ENCODE measurements at regions not wholly inside any gene's neighbourhood (a gene's known extent, or its start where the extent isn't known, plus 50 kb on each side); places are given as distances from the start of the nearest gene placed in this dataset.

DNA sequence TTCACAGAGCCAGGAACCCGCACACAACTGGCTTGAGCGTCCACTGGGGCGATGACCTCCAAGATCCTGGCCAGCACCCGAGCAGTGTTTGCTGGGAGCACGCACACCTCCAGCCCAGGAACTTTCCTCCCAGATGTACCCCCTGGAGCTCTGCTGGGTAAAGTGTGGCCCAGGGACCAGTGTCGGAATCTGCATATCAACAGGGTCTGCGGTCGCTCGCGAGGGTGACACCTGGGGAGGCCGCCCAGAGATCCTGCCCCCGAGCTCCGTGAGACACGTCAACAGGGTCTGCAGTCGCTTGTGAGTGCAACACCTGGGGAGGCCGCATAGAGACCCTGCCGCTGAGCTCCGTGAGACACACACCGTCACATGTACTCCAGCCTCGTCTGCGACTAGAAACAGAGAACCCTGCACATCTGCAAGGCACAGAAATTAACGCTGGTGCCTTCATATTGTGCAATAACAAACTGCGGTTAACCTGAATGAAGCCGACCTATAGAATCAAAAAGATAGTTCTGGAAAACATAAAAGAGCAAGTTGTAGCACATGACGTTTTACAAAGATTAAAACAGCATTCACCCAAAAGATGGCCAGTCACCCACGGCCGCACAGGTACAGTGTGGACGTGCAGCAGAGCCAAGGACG is 172.4 kb downstream of the BRD1 start:
- H4K20me1 ChIP-seq (ENCODE audit: low read depth, low read length) = no peaks in the 10 kb centered on the region

DNA sequence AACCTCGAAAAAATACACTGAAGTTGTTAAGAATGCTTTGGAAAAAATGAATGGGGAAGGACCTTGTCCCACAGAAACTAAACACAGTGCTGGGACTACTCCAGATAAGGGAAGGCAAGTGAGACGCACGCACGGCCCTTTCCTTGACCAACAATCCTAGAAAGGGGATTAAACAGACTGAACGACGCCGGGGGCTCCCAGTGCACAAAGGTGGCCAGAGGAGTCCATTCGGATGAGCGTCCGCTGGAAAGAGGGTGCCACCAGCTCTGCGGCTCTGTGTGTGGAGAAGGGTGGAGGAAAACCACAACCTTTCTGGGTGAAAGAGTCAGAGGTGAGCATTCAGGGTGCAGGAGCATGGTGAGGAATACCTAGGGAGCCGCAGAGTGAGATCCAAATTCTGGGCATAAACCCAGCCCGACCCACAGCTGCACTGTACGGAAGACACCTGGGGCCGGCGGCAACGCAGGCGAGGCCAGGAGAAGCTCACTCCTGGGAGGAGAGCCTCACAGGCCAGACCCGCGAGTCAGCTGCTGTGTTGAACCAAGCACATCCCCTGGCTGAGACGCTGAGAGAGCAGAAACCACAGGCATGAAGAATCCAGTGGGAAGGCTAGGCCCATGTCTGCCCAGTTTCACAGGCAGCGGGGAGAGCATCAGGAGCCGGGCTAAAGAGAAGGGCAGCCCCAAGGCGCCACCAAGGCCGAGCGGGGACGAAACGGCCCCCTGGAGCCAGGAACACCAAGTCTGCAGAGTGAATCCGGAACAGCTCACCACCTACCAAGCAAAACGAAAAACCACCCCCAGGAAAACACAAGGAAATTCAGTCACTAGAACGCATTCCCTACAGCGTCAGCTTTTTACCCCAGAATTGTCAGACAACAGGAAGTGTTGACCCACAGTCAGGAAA is 177.1 kb downstream of the BRD1 start:
- H3K79me2 ChIP-seq (ENCODE audit: insufficient read depth, low read length) = peaks cover 90% of the 10 kb centered on the region

More for the DNA sequence above, 172.4 kb downstream of the BRD1 start:
- Histone ChIP-seq H2AFZ (ENCODE audit: low read depth, low read length, severe bottlenecking) (no peak overlapping the region), H3K9me2 (replicated peaks; ENCODE audit: insufficient read depth, low read length) (no peaks in the 10 kb centered on the region), H3F3A (ENCODE audit: insufficient read depth) (no peaks in the 10 kb centered on the region), H3K4me3 (ENCODE audit: insufficient read depth, low read length, poor library complexity, severe bottlenecking) (no peak overlapping the region), H3K4me2 (ENCODE audit: low read depth, low read length, poor library complexity, severe bottlenecking) (peak overlapping the region; percentile 67), H3K27ac (ENCODE audit: low read depth, low read length) (no peak overlapping the region), H3K79me2 (ENCODE audit: insufficient read depth, low read length) (peaks cover 61% of the 10 kb centered on the region), H3K9ac (ENCODE audit: low read length) (no peak overlapping the region), H3K36me3 (ENCODE audit: low read length) (no peaks in the 10 kb centered on the region), H3K27me3 (ENCODE audit: low read length) (no peaks in the 10 kb centered on the region), H3K9me3 (ENCODE audit: insufficient read depth, low read length) (no peaks in the 10 kb centered on the region)
- TF ChIP-seq, protein P1, sequence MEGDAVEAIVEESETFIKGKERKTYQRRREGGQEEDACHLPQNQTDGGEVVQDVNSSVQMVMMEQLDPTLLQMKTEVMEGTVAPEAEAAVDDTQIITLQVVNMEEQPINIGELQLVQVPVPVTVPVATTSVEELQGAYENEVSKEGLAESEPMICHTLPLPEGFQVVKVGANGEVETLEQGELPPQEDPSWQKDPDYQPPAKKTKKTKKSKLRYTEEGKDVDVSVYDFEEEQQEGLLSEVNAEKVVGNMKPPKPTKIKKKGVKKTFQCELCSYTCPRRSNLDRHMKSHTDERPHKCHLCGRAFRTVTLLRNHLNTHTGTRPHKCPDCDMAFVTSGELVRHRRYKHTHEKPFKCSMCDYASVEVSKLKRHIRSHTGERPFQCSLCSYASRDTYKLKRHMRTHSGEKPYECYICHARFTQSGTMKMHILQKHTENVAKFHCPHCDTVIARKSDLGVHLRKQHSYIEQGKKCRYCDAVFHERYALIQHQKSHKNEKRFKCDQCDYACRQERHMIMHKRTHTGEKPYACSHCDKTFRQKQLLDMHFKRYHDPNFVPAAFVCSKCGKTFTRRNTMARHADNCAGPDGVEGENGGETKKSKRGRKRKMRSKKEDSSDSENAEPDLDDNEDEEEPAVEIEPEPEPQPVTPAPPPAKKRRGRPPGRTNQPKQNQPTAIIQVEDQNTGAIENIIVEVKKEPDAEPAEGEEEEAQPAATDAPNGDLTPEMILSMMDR (IDR thresholded peaks at IDR 0.05; ENCODE audit: insufficient read depth, low read length, poor library complexity, severe bottlenecking) = no peak
- no peak for TF ChIP-seq EZH2phosphoT487 (conservative IDR thresholded peaks at IDR 0.05; ENCODE audit: low read length)

DNA sequence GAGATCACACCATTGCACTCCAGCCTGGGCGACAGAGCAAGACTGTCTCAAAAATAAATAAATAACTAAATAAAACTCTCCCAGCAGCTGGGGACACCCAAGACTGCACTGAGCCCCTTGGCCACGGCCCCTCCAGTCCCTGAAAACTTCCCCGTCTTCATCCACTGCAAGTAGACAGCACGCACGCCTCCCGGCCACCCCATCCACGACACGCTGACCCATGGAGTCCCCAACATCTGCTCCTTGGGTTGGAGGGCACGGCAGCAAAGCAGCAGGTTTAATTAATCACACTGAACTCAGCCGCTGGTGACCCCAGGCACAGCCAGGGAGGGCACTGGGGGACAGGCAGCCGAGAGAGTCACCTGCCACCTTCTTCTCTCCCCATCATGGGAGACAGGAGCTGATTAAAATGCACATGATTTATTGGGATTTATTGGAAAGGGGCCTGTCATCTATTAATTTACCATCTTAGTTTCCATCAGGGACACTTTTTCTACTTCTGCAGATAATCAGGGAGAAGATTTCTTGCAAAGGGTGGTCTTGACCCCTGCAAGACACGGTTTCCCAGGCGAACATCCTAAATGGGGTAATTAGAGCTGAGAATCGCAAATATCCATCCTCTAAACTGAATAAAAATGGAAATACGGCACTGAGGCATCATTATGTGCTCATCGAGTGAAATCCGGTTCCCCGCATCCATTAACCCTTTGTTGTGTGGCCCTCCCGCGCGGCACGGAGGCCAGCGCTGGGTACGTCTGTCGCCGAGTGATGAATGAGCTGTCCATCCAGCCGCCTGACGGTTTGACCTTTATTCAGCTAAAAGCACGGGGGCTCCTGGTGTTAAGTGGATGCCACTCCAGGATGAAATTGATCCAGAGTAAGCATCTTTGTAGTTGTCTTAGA is 178.3 kb downstream of the BRD1 start:
- H3K4me2 ChIP-seq (ENCODE audit: low read depth, low read length, poor library complexity, severe bottlenecking) = no peak overlapping the region
- peaks cover 85% of the 10 kb centered on the region for H3K79me2 ChIP-seq (ENCODE audit: insufficient read depth, low read length)
- no peak overlapping the region for H3K4me3 ChIP-seq (ENCODE audit: insufficient read depth, low read length, poor library complexity, severe bottlenecking)
- TF ChIP-seq, protein P1 (IDR thresholded peaks at IDR 0.05; ENCODE audit: insufficient read depth, low read length, poor library complexity, severe bottlenecking) = no peak
- no peak for TF ChIP-seq EZH2phosphoT487 (conservative IDR thresholded peaks at IDR 0.05; ENCODE audit: low read length)
- H3K9me2 ChIP-seq (replicated peaks; ENCODE audit: insufficient read depth, low read length) = no peaks in the 10 kb centered on the region
- no peaks in the 10 kb centered on the region for H4K20me1 ChIP-seq (ENCODE audit: low read depth, low read length)
- H3K9me3 ChIP-seq (ENCODE audit: insufficient read depth, low read length) = no peaks in the 10 kb centered on the region
- no peak overlapping the region for H2AFZ ChIP-seq (ENCODE audit: low read depth, low read length, severe bottlenecking)
- H3K36me3 ChIP-seq (ENCODE audit: low read length) = no peaks in the 10 kb centered on the region
- no peak overlapping the region for H3K27ac ChIP-seq (ENCODE audit: low read depth, low read length)
- no peaks in the 10 kb centered on the region for H3F3A ChIP-seq (ENCODE audit: insufficient read depth)
- no peaks in the 10 kb centered on the region for H3K27me3 ChIP-seq (ENCODE audit: low read length)
- no peak overlapping the region for H3K9ac ChIP-seq (ENCODE audit: low read length)

More for the DNA sequence above, 177.1 kb downstream of the BRD1 start:
- Histone ChIP-seq H3K36me3 (ENCODE audit: low read length) (no peaks in the 10 kb centered on the region), H3K27me3 (ENCODE audit: low read length) (no peaks in the 10 kb centered on the region), H3K4me3 (ENCODE audit: insufficient read depth, low read length, poor library complexity, severe bottlenecking) (no peak overlapping the region), H3K27ac (ENCODE audit: low read depth, low read length) (no peak overlapping the region), H3F3A (ENCODE audit: insufficient read depth) (no peaks in the 10 kb centered on the region), H3K9ac (ENCODE audit: low read length) (no peak overlapping the region), H3K9me3 (ENCODE audit: insufficient read depth, low read length) (no peaks in the 10 kb centered on the region), H3K4me2 (ENCODE audit: low read depth, low read length, poor library complexity, severe bottlenecking) (no peak overlapping the region), H3K9me2 (replicated peaks; ENCODE audit: insufficient read depth, low read length) (no peaks in the 10 kb centered on the region), H2AFZ (ENCODE audit: low read depth, low read length, severe bottlenecking) (no peak overlapping the region), H4K20me1 (ENCODE audit: low read depth, low read length) (no peaks in the 10 kb centered on the region)
- no peak for TF ChIP-seq EZH2phosphoT487 (conservative IDR thresholded peaks at IDR 0.05; ENCODE audit: low read length)
- TF ChIP-seq, protein P1 (IDR thresholded peaks at IDR 0.05; ENCODE audit: insufficient read depth, low read length, poor library complexity, severe bottlenecking) = no peak
